DMS153 (cell line): ENCODE measurements at regions not wholly inside any gene's neighbourhood (a gene's known extent, or its start where the extent isn't known, plus 50 kb on each side); places are given as distances from the start of the nearest gene placed in this dataset.

ENCODE experiments used
- DNase-seq: peaks from one replicate; lab custom pipeline; 2025; lab: John Stamatoyannopoulos, UW

- no peak for DNase-seq
Measured at GRCh38 chr11:119853581-119854360, 124.8 kb upstream of the NECTIN1 start.

GRCh38 chr11:119852741-119853140 is 123.7 kb upstream of the NECTIN1 start:
- DNase-seq: no peak

- DNase-seq: no peak
Measured at GRCh38 chr11:119850822-119851409, 121.9 kb upstream of the NECTIN1 start.

GRCh38 chr11:119849872-119850271 is 120.9 kb upstream of the NECTIN1 start:
- no peak for DNase-seq

- DNase-seq: no peak
Measured at GRCh38 chr11:119847853-119848252, 118.9 kb upstream of the NECTIN1 start.

- DNase-seq: no peak
Measured at GRCh38 chr11:119846374-119846773, 117.4 kb upstream of the NECTIN1 start.

- no peak for DNase-seq
Measured at GRCh38 chr11:119845756-119846155, 116.8 kb upstream of the NECTIN1 start.

- DNase-seq: no peak
Measured at GRCh38 chr11:119845305-119845704, 116.3 kb upstream of the NECTIN1 start.

- DNase-seq: no peak
Measured at GRCh38 chr11:119844808-119845207, 115.8 kb upstream of the NECTIN1 start.

- DNase-seq: no peak
Measured at GRCh38 chr11:119843877-119844276, 114.9 kb upstream of the NECTIN1 start.

GRCh38 chr11:119842731-119843130 is 113.7 kb upstream of the NECTIN1 start:
- no peak for DNase-seq

GRCh38 chr11:119839476-119840133 is 110.6 kb upstream of the NECTIN1 start:
- no peak for DNase-seq

GRCh38 chr11:119835753-119836152 is 106.8 kb upstream of the NECTIN1 start:
- DNase-seq: no peak

- DNase-seq: peak; percentile 84
Measured at GRCh38 chr11:119832202-119832935, 103.4 kb upstream of the NECTIN1 start.

- DNase-seq: no peak
Measured at GRCh38 chr11:119831011-119831410, 102.0 kb upstream of the NECTIN1 start.

GRCh38 chr11:119830400-119830799 is 101.4 kb upstream of the NECTIN1 start:
- DNase-seq: no peak

- no peak for DNase-seq
Measured at GRCh38 chr11:119829402-119829801, 100.4 kb upstream of the NECTIN1 start.

GRCh38 chr11:119828819-119829218 is 99.8 kb upstream of the NECTIN1 start:
- DNase-seq: no peak

- DNase-seq: peak; percentile 72
Measured at GRCh38 chr11:119828006-119828405, 99.0 kb upstream of the NECTIN1 start.

- DNase-seq: no peak
Measured at GRCh38 chr11:119827113-119827512, 98.1 kb upstream of the NECTIN1 start.

- DNase-seq: no peak
Measured at GRCh38 chr11:119823077-119823476, 94.1 kb upstream of the NECTIN1 start.

GRCh38 chr11:119816660-119817059 is 87.7 kb upstream of the NECTIN1 start:
- no peak for DNase-seq

- DNase-seq: no peak
Measured at GRCh38 chr11:119814766-119815165, 85.8 kb upstream of the NECTIN1 start.
